GM21529 (cell line): ENCODE measurements at regions not wholly inside any gene's neighbourhood (a gene's known extent, or its start where the extent isn't known, plus 50 kb on each side); places are given as distances from the start of the nearest gene placed in this dataset.

ENCODE experiments used
- ATAC-seq: cut with Tn5 transposase; IDR thresholded peaks from one replicate; pipeline ENCODE4 v1.9.1; 2021; ENCODE audit not compliant: unreplicated experiment

GRCh38 chr11:112398798-112399478 is 138.3 kb upstream of the PLET1 start:
- no peak for ATAC-seq

- ATAC-seq: no peak
Measured at GRCh38 chr11:112400476-112401014, 139.9 kb upstream of the PLET1 start.

GRCh38 chr11:112401036-112401769 is 140.5 kb upstream of the PLET1 start:
- no peak for ATAC-seq

GRCh38 chr11:112403432-112403831 is 142.8 kb upstream of the PLET1 start:
- ATAC-seq: no peak

- no peak for ATAC-seq
Measured at GRCh38 chr11:112404112-112404511, 143.5 kb upstream of the PLET1 start.

GRCh38 chr11:112408517-112408916 is 147.9 kb upstream of the PLET1 start:
- no peak for ATAC-seq

GRCh38 chr11:112410325-112410724 is 149.7 kb upstream of the PLET1 start:
- ATAC-seq: no peak

GRCh38 chr11:112412383-112412782 is 151.7 kb upstream of the PLET1 start:
- no peak for ATAC-seq

- ATAC-seq: no peak
Measured at GRCh38 chr11:112417339-112417738, 156.7 kb upstream of the PLET1 start.

GRCh38 chr11:112418438-112418837 is 157.8 kb upstream of the PLET1 start:
- no peak for ATAC-seq

GRCh38 chr11:112421879-112422278 is 161.2 kb upstream of the PLET1 start:
- ATAC-seq: no peak

GRCh38 chr11:112425121-112425520 is 164.5 kb upstream of the PLET1 start:
- ATAC-seq: no peak

GRCh38 chr11:112437096-112437495 is 176.4 kb upstream of the PLET1 start:
- no peak for ATAC-seq

GRCh38 chr11:112439614-112440013 is 179.0 kb upstream of the PLET1 start:
- no peak for ATAC-seq

- no peak for ATAC-seq
Measured at GRCh38 chr11:112440518-112440917, 179.9 kb upstream of the PLET1 start.

- ATAC-seq: no peak
Measured at GRCh38 chr11:112448168-112448567, 187.5 kb upstream of the PLET1 start.

GRCh38 chr11:112448806-112449205 is 188.1 kb upstream of the PLET1 start:
- no peak for ATAC-seq

GRCh38 chr11:112451250-112451649 is 190.6 kb upstream of the PLET1 start:
- no peak for ATAC-seq

- no peak for ATAC-seq
Measured at GRCh38 chr11:112453601-112454577, 193.2 kb upstream of the PLET1 start.

- ATAC-seq: no peak
Measured at GRCh38 chr11:112454841-112455240, 194.2 kb upstream of the PLET1 start.

GRCh38 chr11:112455791-112456190 is 195.1 kb upstream of the PLET1 start:
- no peak for ATAC-seq
